ENCODE measurements at regions not wholly inside any gene's neighbourhood (a gene's known extent, or its start where the extent isn't known, plus 50 kb on each side); places are given as distances from the start of the nearest gene placed in this dataset.

GRCh38 chr1:242787968-242788367 is 263.5 kb upstream of the PLD5 start:
- no peak for TF ChIP-seq CTCF (IDR thresholded peaks at IDR 0.05)
- TF ChIP-seq POLR2A (IDR thresholded peaks at IDR 0.05), result no peak
